CD4-positive, CD25-positive, alpha-beta regulatory T cell (primary cell): ENCODE measurements at regions not wholly inside any gene's neighbourhood (a gene's known extent, or its start where the extent isn't known, plus 50 kb on each side); places are given as distances from the start of the nearest gene placed in this dataset.

ENCODE experiments used
- ATAC-seq, 2 donors: fragments of 150-1000 bp; cut with Tn5 transposase; one replicate each; pipeline ENCODE4 v1.10.0; 2021; ENCODE audit warnings: low read depth in 2 of 2, moderate number of reproducible peaks in 2 of 2, moderate library complexity in 1 of 2
- DNase-seq, 3 donors: peaks; one replicate each; pipeline versions ENCODE4 v3.0.0 to v3.0.0-alpha.2; 2012 to 2022; ENCODE audit warnings: mixed read lengths in 1 of 3
- H3K27ac ChIP-seq: one replicate; pipeline ENCODE4 v1.7.0; 2013; ENCODE audit warnings: mild to moderate bottlenecking, low read length; ENCODE audit not compliant: insufficient read depth, poor library complexity, severe bottlenecking
- H3K27me3 ChIP-seq: one replicate; pipeline ENCODE4 v1.7.0; 2013; ENCODE audit warnings: low read length; ENCODE audit not compliant: control insufficient read depth, insufficient read depth
- H3K36me3 ChIP-seq: one replicate; pipeline ENCODE4 v1.7.0; 2013; ENCODE audit warnings: mild to moderate bottlenecking, low read length, moderate library complexity; ENCODE audit not compliant: control insufficient read depth, insufficient read depth
- H3K4me1 ChIP-seq: 2 replicates; pipeline ENCODE4 v1.7.0; 2013; ENCODE audit warnings: mild to moderate bottlenecking, low read length; ENCODE audit not compliant: insufficient read depth, control insufficient read depth, poor library complexity, severe bottlenecking
- H3K4me3 ChIP-seq: one replicate; pipeline ENCODE4 v1.7.0; 2013; ENCODE audit warnings: low read depth, mild to moderate bottlenecking, low read length, moderate library complexity
- H3K9me3 ChIP-seq, 2 experiments: 1 replicate in 1 of 2; 2 replicates in 1 of 2; pipeline ENCODE4 v1.7.0; 2013; ENCODE audit warnings: low read length in 2 of 2, mild to moderate bottlenecking in 1 of 2, moderate library complexity in 1 of 2; ENCODE audit not compliant: control insufficient read depth in 2 of 2
- H3K27ac Mint-ChIP-seq, 3 donors: one replicate each; pipeline ENCODE4 v1.8.0; 2020 to 2022; ENCODE audit warnings: mild to moderate bottlenecking in 3 of 3, mixed read lengths in 3 of 3, moderate library complexity in 2 of 3
- H3K27me3 Mint-ChIP-seq: one replicate; pipeline ENCODE4 v1.8.0; 2022; ENCODE audit warnings: mild to moderate bottlenecking, mixed read lengths
- H3K36me3 Mint-ChIP-seq: one replicate; pipeline ENCODE4 v1.8.0; 2020; ENCODE audit warnings: mixed read lengths
- H3K4me1 Mint-ChIP-seq, 4 donors: one replicate each; pipeline ENCODE4 v1.8.0; 2020 to 2022; ENCODE audit warnings: mixed read lengths in 4 of 4, mild to moderate bottlenecking in 1 of 4
- H3K4me3 Mint-ChIP-seq, 4 donors: one replicate each; pipeline ENCODE4 v1.8.0; 2020 to 2022; ENCODE audit warnings: mild to moderate bottlenecking in 4 of 4, mixed read lengths in 4 of 4, moderate library complexity in 3 of 4
- H3K9me3 Mint-ChIP-seq, 7 donors: one replicate each; pipeline ENCODE4 v1.8.0; 2020 to 2022; ENCODE audit warnings: mixed read lengths in 7 of 7, mild to moderate bottlenecking in 3 of 7, moderate library complexity in 2 of 7

- H3K4me3 ChIP-seq: no peak overlapping the region
- H3K9me3 ChIP-seq: no peaks in the 10 kb centered on the region
- H3K4me1 Mint-ChIP-seq: no peaks in the 10 kb centered on the region
- H3K4me3 Mint-ChIP-seq: no peak overlapping the region
- peak in 2 of 3 donors; percentile 11 to 64 for DNase-seq
- no peaks in the 10 kb centered on the region for H3K27me3 Mint-ChIP-seq
- H3K4me1 ChIP-seq: no peaks in the 10 kb centered on the region
- H3K36me3 Mint-ChIP-seq: no peaks in the 10 kb centered on the region
- no peak overlapping the region for H3K27ac Mint-ChIP-seq
- no peaks in the 10 kb centered on the region for H3K36me3 ChIP-seq
- no peaks in the 10 kb centered on the region for H3K27me3 ChIP-seq
- ATAC-seq: peak in 1 of 2 donors; percentile 37
- no peak overlapping the region for H3K27ac ChIP-seq
- peaks cover 0 to 8% (median under 1%) of the 10 kb centered on the region in 7 donors for H3K9me3 Mint-ChIP-seq
Observed at GRCh38 chr1:221263831-221264767, 384.9 kb downstream of the HLX start.

GRCh38 chr1:221264848-221265247, 385.6 kb downstream of the HLX start:
- Mint-ChIP-seq H3K27ac (no peak overlapping the region), H3K36me3 (no peaks in the 10 kb centered on the region), H3K4me3 (no peak overlapping the region), H3K27me3 (no peaks in the 10 kb centered on the region), H3K4me1 (no peaks in the 10 kb centered on the region), H3K9me3 (peaks cover 0 to 8% (median 0%) of the 10 kb centered on the region in 7 donors)
- no peaks in the 10 kb centered on the region for H3K9me3 ChIP-seq
- H3K27ac ChIP-seq: no peak overlapping the region
- H3K4me1 ChIP-seq: no peaks in the 10 kb centered on the region
- no peaks in the 10 kb centered on the region for H3K27me3 ChIP-seq
- no peak for DNase-seq
- ATAC-seq: no peak
- H3K36me3 ChIP-seq: no peaks in the 10 kb centered on the region
- H3K4me3 ChIP-seq: no peak overlapping the region

- H3K4me1 ChIP-seq: no peaks in the 10 kb centered on the region
- no peak for ATAC-seq
Observed at GRCh38 chr1:221268295-221268694, 389.1 kb downstream of the HLX start.

GRCh38 chr1:221271701-221272100, 392.5 kb downstream of the HLX start:
- no peak for ATAC-seq
- Mint-ChIP-seq H3K9me3 (peaks cover 0 to 2% (median 0%) of the 10 kb centered on the region in 7 donors), H3K27me3 (no peaks in the 10 kb centered on the region), H3K36me3 (no peaks in the 10 kb centered on the region), H3K27ac (no peak overlapping the region), H3K4me1 (no peaks in the 10 kb centered on the region), H3K4me3 (no peak overlapping the region)
- Histone ChIP-seq H3K4me1 (no peaks in the 10 kb centered on the region), H3K36me3 (no peaks in the 10 kb centered on the region), H3K9me3 (no peaks in the 10 kb centered on the region), H3K27me3 (no peaks in the 10 kb centered on the region), H3K4me3 (no peak overlapping the region), H3K27ac (no peak overlapping the region)
- no peak for DNase-seq

More at GRCh38 chr1:221268295-221268694, 389.1 kb downstream of the HLX start:
- Mint-ChIP-seq H3K27me3 (no peaks in the 10 kb centered on the region), H3K27ac (no peak overlapping the region), H3K4me3 (no peak overlapping the region), H3K4me1 (no peaks in the 10 kb centered on the region), H3K36me3 (no peaks in the 10 kb centered on the region), H3K9me3 (peaks cover 0 to 2% (median 0%) of the 10 kb centered on the region in 7 donors)
- H3K36me3 ChIP-seq: no peaks in the 10 kb centered on the region
- H3K9me3 ChIP-seq: no peaks in the 10 kb centered on the region
- H3K4me3 ChIP-seq: no peak overlapping the region
- no peaks in the 10 kb centered on the region for H3K27me3 ChIP-seq
- no peak for DNase-seq
- H3K27ac ChIP-seq: no peak overlapping the region

- H3K4me3 Mint-ChIP-seq: no peak overlapping the region
- H3K4me3 ChIP-seq: no peak overlapping the region
- no peaks in the 10 kb centered on the region for H3K36me3 Mint-ChIP-seq
- H3K27ac Mint-ChIP-seq: no peak overlapping the region
- H3K27me3 Mint-ChIP-seq: no peaks in the 10 kb centered on the region
- no peaks in the 10 kb centered on the region for H3K4me1 ChIP-seq
- no peaks in the 10 kb centered on the region for H3K4me1 Mint-ChIP-seq
- no peaks in the 10 kb centered on the region for H3K36me3 ChIP-seq
- H3K27ac ChIP-seq: no peak overlapping the region
- no peaks in the 10 kb centered on the region for H3K9me3 ChIP-seq
- no peaks in the 10 kb centered on the region for H3K27me3 ChIP-seq
- no peak for DNase-seq
- no peak for ATAC-seq
- H3K9me3 Mint-ChIP-seq: peaks cover 0 to 4% (median 0%) of the 10 kb centered on the region in 7 donors
Observed at GRCh38 chr1:221272940-221273339, 393.7 kb downstream of the HLX start.

GRCh38 chr1:221274373-221274772, 395.1 kb downstream of the HLX start:
- no peak for DNase-seq
- H3K9me3 ChIP-seq: no peaks in the 10 kb centered on the region
- H3K36me3 ChIP-seq: no peaks in the 10 kb centered on the region
- Mint-ChIP-seq H3K4me3 (no peak overlapping the region), H3K36me3 (no peaks in the 10 kb centered on the region), H3K27ac (peak overlapping the region in 1 of 3 donors; percentile 15), H3K4me1 (no peaks in the 10 kb centered on the region), H3K27me3 (no peaks in the 10 kb centered on the region), H3K9me3 (peaks cover 0 to 4% (median 0%) of the 10 kb centered on the region in 7 donors)
- no peak overlapping the region for H3K27ac ChIP-seq
- H3K27me3 ChIP-seq: no peaks in the 10 kb centered on the region
- no peak overlapping the region for H3K4me3 ChIP-seq
- ATAC-seq: no peak
- H3K4me1 ChIP-seq: no peaks in the 10 kb centered on the region

GRCh38 chr1:221276896-221277409, 397.7 kb downstream of the HLX start:
- Histone ChIP-seq H3K27ac (no peak overlapping the region), H3K4me3 (no peak overlapping the region), H3K9me3 (no peaks in the 10 kb centered on the region), H3K4me1 (no peaks in the 10 kb centered on the region), H3K36me3 (no peaks in the 10 kb centered on the region), H3K27me3 (no peaks in the 10 kb centered on the region)
- Mint-ChIP-seq H3K9me3 (peaks cover 0 to 4% (median 0%) of the 10 kb centered on the region in 7 donors), H3K36me3 (no peaks in the 10 kb centered on the region), H3K27ac (no peak overlapping the region), H3K4me1 (no peaks in the 10 kb centered on the region), H3K4me3 (no peak overlapping the region), H3K27me3 (no peaks in the 10 kb centered on the region)
- no peak for ATAC-seq
- no peak for DNase-seq
